Esophagus (tissue), 2 donors: ENCODE measurements at regions not wholly inside any gene's neighbourhood (a gene's known extent, or its start where the extent isn't known, plus 50 kb on each side); places are given as distances from the start of the nearest gene placed in this dataset.

ENCODE experiments used
- H3K27ac ChIP-seq, 2 donors: one replicate each; pipeline ENCODE4 v1.5.1; 2013; ENCODE audit warnings: low read depth in 2 of 2, mild to moderate bottlenecking in 2 of 2, inconsistent platforms in 1 of 2, low read length in 1 of 2, moderate library complexity in 1 of 2
- H3K27me3 ChIP-seq, 2 donors: one replicate each; pipeline ENCODE4 v1.6.1; 2013; ENCODE audit warnings: low read length in 2 of 2, control low read depth in 1 of 2, mild to moderate bottlenecking in 1 of 2; ENCODE audit not compliant: insufficient read depth in 2 of 2, control insufficient read depth in 1 of 2
- H3K36me3 ChIP-seq, 2 donors: one replicate each; pipeline ENCODE4 v1.6.1; 2013; ENCODE audit warnings: low read length in 1 of 2; ENCODE audit not compliant: control insufficient read depth in 2 of 2, insufficient read depth in 2 of 2
- H3K4me1 ChIP-seq, 2 donors: one replicate each; pipeline ENCODE4 v1.6.1; 2013; ENCODE audit warnings: low read length in 1 of 2; ENCODE audit not compliant: control insufficient read depth in 2 of 2, insufficient read depth in 2 of 2
- H3K4me3 ChIP-seq, 2 donors: one replicate each; pipeline ENCODE4 v1.5.1; 2013; ENCODE audit warnings: low read length in 2 of 2, mild to moderate bottlenecking in 2 of 2, low read depth in 1 of 2, moderate library complexity in 1 of 2
- H3K9me3 ChIP-seq, 2 donors: one replicate each; pipeline ENCODE4 v1.6.1; 2013; ENCODE audit warnings: mild to moderate bottlenecking in 2 of 2, low read depth in 1 of 2, low read length in 1 of 2, moderate library complexity in 1 of 2; ENCODE audit not compliant: control insufficient read depth in 2 of 2, insufficient read depth in 1 of 2
- WGBS, 2 donors: extraction: QIAGEN DNeasy Blood & Tissue Kit; methylation state at CpG; one replicate each; pipeline ENCODE4 v1.1.7; 2013; 5-methylcytosine and 5-hydroxymethylcytosine counted together
- donor health status: healthy with polysubstance abuse.
- donor health status: Bipolar disorder and iron deficiency.

GRCh38 chr16:79501446-79501845, 99.1 kb downstream of the MAF start:
- Histone ChIP-seq H3K4me1 (no peaks in the 10 kb centered on the region), H3K9me3 (peaks cover 0 to 4% of the 10 kb centered on the region in 2 donors), H3K27me3 (no peaks in the 10 kb centered on the region), H3K36me3 (no peaks in the 10 kb centered on the region), H3K4me3 (no peak overlapping the region), H3K27ac (no peak overlapping the region)
- WGBS, 2 donors: 94 to 95% methylated on average over 4 of the region's 4 CpGs

GRCh38 chr16:79500866-79501265, 99.7 kb downstream of the MAF start:
- no peaks in the 10 kb centered on the region for H3K4me1 ChIP-seq
- 90 to 91% methylated on average over 2 of the region's 2 CpGs for WGBS, 2 donors
- H3K4me3 ChIP-seq: no peak overlapping the region
- no peak overlapping the region for H3K27ac ChIP-seq
- H3K27me3 ChIP-seq: no peaks in the 10 kb centered on the region
- H3K9me3 ChIP-seq: peaks cover 0 to 4% of the 10 kb centered on the region in 2 donors
- no peaks in the 10 kb centered on the region for H3K36me3 ChIP-seq

GRCh38 chr16:79500286-79500685, 100.3 kb downstream of the MAF start:
- Histone ChIP-seq H3K4me3 (no peak overlapping the region), H3K27ac (no peak overlapping the region), H3K27me3 (no peaks in the 10 kb centered on the region), H3K4me1 (no peaks in the 10 kb centered on the region), H3K9me3 (peaks cover 0 to 4% of the 10 kb centered on the region in 2 donors), H3K36me3 (no peaks in the 10 kb centered on the region)
- WGBS, 2 donors: 71 to 78% methylated on average over 2 of the region's 2 CpGs

DNA sequence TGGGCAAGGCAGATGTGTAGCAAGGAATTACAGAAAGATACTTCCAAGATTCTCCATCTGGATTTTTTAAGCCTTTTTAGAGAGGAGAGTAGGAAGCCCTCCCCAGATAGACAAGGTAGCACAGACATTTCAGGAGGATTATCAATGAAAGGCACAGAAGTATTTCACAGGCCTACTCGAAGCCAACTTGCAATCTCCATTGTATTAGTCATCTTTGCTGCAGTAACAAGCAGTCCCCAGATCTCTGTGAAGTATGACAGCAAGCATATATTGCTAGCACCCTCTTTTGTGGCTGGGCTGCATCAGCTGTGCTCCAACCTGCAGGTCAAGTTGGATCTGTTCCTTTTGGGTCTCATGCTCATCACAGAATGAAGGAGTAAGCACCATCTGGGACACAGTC, 101.6 kb downstream of the MAF start:
- H3K9me3 ChIP-seq: peaks cover 0 to 4% of the 10 kb centered on the region in 2 donors
- H3K4me1 ChIP-seq: no peaks in the 10 kb centered on the region
- no peaks in the 10 kb centered on the region for H3K27me3 ChIP-seq
- H3K36me3 ChIP-seq: no peaks in the 10 kb centered on the region
- no peak overlapping the region for H3K27ac ChIP-seq
- WGBS, 2 donors: 70 to 77% methylated on average over 1 of the region's 1 CpG
- no peak overlapping the region for H3K4me3 ChIP-seq

GRCh38 chr16:79497606-79498350, 102.8 kb downstream of the MAF start:
- WGBS, 2 donors: 80 to 88% methylated on average over 6 of the region's 6 CpGs
- H3K36me3 ChIP-seq: no peaks in the 10 kb centered on the region
- no peak overlapping the region for H3K4me3 ChIP-seq
- H3K27me3 ChIP-seq: no peaks in the 10 kb centered on the region
- no peak overlapping the region for H3K27ac ChIP-seq
- H3K4me1 ChIP-seq: no peaks in the 10 kb centered on the region
- H3K9me3 ChIP-seq: peaks cover 0 to 4% of the 10 kb centered on the region in 2 donors

GRCh38 chr16:79493911-79494310, 106.6 kb downstream of the MAF start:
- Histone ChIP-seq H3K27me3 (no peaks in the 10 kb centered on the region), H3K4me3 (no peak overlapping the region), H3K9me3 (peaks cover 0 to 3% of the 10 kb centered on the region in 2 donors), H3K36me3 (no peaks in the 10 kb centered on the region), H3K4me1 (no peaks in the 10 kb centered on the region), H3K27ac (no peak overlapping the region)
- 50 to 51% methylated on average over 2 of the region's 2 CpGs for WGBS, 2 donors

- Histone ChIP-seq H3K4me1 (no peaks in the 10 kb centered on the region), H3K27ac (no peak overlapping the region), H3K4me3 (no peak overlapping the region), H3K36me3 (no peaks in the 10 kb centered on the region), H3K27me3 (no peaks in the 10 kb centered on the region), H3K9me3 (peaks cover 0 to 3% of the 10 kb centered on the region in 2 donors)
- WGBS, 2 donors: 79 to 92% methylated on average over 10 of the region's 10 CpGs
Measured at GRCh38 chr16:79492036-79492435, 108.5 kb downstream of the MAF start.

- 86 to 87% methylated on average over 3 of the region's 3 CpGs for WGBS, 2 donors
- Histone ChIP-seq H3K27me3 (no peaks in the 10 kb centered on the region), H3K9me3 (peaks cover 0 to 3% of the 10 kb centered on the region in 2 donors), H3K4me3 (no peak overlapping the region), H3K4me1 (no peaks in the 10 kb centered on the region), H3K27ac (no peak overlapping the region), H3K36me3 (no peaks in the 10 kb centered on the region)
Measured at GRCh38 chr16:79485020-79485419, 115.5 kb downstream of the MAF start.

DNA sequence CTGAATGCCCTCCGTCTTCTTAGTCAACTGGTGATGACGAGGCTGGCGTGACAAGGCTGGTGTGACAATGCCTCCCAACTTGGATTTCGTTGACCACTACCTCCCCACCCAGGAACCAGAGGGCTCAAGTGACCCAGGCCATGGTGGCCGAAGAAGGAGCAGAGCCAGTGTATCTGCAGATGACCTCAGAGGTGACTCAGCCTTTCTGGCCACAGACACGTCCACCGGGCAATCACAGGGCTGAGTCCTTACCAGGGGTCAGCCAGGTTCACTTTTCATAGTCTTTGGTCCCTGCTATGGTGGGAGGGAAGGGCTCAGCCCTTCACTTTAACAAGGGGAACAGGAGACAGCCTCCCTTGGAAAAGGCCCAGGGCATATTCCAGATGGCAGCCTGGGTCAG, 116.3 kb downstream of the MAF start:
- no peaks in the 10 kb centered on the region for H3K9me3 ChIP-seq
- H3K27me3 ChIP-seq: no peaks in the 10 kb centered on the region
- no peak overlapping the region for H3K27ac ChIP-seq
- H3K36me3 ChIP-seq: no peaks in the 10 kb centered on the region
- H3K4me1 ChIP-seq: no peaks in the 10 kb centered on the region
- H3K4me3 ChIP-seq: no peak overlapping the region
- 86 to 88% methylated on average over 7 of the region's 7 CpGs for WGBS, 2 donors

DNA sequence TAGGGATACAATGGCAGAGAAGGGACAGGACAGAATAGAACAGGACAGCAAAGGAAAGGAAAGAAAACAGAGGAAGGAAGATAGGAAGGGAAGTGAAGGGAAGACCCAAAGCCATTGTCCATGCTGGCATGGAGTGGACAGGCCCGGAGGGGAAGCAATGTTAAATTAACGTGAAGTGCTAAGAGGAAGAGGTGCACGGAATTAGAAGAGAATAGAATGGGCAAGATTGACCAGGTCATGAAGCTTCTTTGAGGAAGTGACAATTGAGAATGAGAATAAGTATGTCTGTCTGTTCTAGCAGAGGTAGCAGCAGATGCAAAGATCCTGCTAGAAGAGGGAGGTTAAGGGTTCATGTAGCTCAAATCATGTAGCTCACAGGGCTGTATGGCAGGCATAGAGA, 117.2 kb downstream of the MAF start:
- 81 to 82% methylated on average over 3 of the region's 3 CpGs for WGBS, 2 donors
- Histone ChIP-seq H3K27ac (no peak overlapping the region), H3K36me3 (no peaks in the 10 kb centered on the region)

More for the DNA sequence above, 117.2 kb downstream of the MAF start:
- Histone ChIP-seq H3K4me1 (peaks cover 0 to 2% of the 10 kb centered on the region in 2 donors), H3K27me3 (no peaks in the 10 kb centered on the region), H3K4me3 (no peak overlapping the region), H3K9me3 (no peaks in the 10 kb centered on the region)
